Fibroblast of peridontal ligament (primary cell): ENCODE measurements at regions not wholly inside any gene's neighbourhood (a gene's known extent, or its start where the extent isn't known, plus 50 kb on each side); places are given as distances from the start of the nearest gene placed in this dataset.
A peak's percentile ranks its signal among the peaks of the same experiment; 100 is the strongest.
"Not testable (repeated sequence)": the region's sequence is repeated elsewhere in the genome, so short reads cannot be mapped to it uniquely, and the experiment has no call there.

Experiments
- DNase-seq: peaks from one replicate; pipeline ENCODE4 v3.0.0-alpha.2; 2010; ENCODE audit errors: extremely low read depth

DNA sequence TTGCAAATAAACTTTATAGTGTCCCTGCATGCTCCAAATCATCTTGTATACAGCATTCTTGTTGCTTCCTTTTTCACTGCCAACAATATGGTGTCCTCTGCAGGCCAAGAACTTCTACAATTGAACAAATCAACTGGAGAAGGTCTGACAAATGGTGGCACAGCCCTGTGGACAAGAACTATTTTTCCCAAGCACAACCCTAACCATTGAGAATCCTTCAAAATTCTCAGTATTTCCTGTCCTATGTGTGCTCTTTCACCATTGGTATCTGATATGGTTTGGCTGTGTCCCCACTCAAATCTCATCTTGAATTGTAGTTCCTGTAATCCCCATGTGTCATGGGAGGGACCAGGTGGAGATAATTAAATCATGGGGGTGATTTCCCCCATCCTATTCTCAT, 865.1 kb upstream of the ACVR2A start:
- no peak for DNase-seq

DNA sequence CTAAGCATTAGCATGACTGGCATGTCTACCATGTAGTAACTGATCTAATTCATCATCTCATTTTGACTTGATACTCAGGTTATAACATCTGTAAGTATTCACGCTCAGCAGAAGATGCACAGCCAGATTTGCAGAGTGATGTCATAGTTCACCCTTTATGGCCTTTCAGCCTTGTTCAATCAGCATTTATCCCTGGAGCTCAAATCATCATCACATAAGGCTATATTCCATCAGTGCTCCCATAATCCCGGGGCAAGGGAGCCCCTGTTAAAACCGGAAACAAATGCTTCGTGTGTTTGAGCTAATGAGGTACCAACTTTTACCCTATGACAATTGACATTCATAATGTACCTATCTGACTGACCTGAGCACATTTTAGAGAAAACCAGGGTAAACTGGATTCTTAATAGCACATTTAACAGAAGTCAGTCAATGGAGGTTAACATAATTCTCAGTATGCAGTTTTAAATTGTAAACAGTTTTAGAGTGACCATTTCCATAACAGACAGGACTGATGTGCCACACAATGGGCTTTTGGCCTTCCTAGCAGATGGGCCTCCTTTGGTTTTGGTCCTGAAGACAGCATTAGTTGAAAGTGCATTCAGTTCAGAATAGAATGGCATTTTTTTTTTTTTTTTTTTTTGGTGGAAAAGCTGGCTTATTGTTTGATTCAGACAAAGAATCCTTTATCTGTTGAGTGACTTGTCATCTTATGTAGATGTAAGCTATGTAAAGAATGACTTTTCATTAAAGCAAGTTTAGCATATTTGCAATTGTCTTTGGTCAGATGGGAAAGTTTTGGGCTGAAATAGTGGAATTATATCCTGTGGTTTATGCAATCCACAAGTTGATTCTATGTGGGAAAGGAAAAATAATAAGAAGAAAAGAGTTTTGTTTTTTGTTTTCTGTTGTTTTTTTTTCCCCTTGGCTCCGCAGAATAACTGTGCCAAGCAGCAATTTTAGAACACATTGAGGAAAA, 866.0 kb upstream of the ACVR2A start:
- peak; percentile 62 for DNase-seq

GRCh38 chr2:146970981-146971380, 873.8 kb upstream of the ACVR2A start:
- DNase-seq: not testable (repeated sequence)

- not testable (repeated sequence) for DNase-seq
These were observed 875.1 kb upstream of the ACVR2A start for GRCh38 chr2:146969703-146970102.

DNA sequence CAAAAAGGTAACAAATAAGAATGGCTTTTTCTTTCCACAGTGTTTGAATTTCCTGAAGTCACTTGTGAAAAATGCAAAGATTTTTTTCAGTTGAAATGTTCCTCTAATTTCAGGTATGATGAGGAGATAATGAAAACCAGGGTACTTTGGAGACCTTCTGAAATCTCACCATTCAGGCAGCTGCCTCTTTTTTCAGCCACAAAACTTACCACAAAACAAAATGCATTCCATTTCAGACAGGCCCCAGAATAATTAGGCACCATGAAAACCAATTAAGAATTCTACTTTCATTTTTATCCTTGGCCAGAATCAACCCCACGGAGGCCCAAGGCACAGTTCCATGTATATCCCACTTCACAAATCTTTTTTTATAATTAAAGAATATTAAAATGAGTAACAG, 880.3 kb upstream of the ACVR2A start:
- no peak for DNase-seq

DNA sequence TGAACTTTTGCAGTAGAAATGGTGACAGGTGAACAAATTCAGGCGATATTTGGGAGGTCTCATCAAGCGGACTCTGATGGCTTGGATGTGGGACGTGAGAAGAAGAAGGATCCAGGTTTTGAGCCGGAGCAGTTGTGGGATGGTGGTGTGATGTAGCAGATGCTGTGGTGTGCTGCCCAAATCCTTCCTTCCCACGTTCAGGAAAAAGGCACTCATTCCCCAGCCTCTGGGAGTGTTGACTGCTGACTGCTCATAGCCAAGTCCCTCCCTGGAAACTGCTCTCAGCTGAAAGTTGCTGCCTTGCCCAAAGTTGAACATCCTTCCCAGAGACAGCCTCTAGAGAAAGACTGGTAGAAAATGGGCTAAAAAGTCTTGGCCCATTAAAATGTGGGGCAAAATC, 890.3 kb upstream of the ACVR2A start:
- no peak for DNase-seq

DNA sequence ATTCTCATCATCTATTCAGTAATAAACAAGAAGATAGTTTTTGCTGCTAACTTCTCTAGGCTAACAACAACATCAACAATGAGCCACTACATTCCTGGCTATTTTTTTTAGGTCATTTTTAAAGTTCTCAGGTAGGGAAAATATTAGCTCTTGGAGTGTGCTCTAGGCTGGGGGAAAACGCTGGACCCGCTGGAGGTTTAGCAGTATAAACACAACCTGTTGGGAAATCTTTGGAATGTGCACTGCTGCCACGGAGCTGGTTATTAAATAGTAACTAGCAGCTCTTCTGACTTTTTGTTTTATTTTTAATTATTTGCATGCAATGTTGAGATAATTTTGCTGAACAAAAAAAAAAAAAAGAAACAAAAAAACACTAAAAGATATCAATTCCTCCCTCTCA, 892.1 kb upstream of the ACVR2A start:
- DNase-seq: no peak

DNA sequence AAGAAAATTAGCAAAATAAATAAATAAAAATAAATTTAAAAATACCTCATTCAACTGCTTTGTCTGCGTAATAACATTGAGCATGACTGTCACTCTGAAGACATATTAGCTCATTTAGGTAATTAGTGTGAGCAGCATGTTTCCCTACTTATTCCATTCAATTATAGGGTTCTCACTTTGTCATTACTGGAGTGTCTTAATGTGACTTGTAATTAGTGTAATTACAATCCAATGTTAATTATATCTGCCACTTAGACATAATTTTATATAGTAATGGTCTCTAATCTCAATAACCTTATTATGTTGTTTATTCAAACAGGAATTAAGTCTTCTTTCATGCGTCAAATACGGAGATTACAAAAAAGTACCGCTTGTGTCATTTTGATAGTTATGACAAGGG, 893.9 kb upstream of the ACVR2A start:
- no peak for DNase-seq

DNA sequence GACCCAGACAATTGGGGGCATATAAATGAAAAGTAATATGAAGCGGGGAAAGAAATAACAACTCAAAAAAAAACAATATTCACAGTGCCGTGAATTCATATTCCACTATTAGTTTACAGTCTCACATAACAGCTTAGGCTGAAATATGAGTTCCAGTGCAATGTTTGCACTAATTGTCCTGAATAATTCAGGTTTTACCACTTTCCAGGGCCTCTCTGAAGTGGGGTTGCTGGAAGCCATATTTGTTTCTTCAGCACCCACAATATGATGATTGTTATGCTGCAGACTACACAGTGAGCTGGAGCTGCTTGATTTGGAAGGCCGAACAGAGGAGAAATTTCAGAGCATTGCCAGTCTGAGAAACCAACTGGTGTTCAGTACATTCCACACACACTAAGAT, 894.5 kb upstream of the ACVR2A start:
- no peak for DNase-seq

DNA sequence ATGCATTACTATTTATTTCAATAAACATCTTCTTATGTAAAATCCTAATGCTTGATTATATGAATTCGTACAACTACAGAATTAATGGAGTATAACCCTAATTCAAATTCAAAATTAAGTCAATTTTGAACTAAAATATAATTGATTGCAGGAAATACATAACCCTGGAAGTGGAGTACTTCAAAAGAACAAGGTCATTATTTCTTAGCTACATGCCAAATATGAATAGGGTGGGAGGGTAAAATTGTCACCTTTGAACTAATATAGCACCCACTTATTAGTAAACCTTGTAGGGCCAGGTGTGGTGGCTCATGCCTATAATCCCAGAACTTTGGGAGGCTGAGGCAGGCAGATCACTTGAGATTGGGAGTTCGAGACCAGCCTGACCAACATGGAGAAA, 895.4 kb upstream of the ACVR2A start:
- no peak for DNase-seq

- DNase-seq: no peak
These were observed 900.2 kb upstream of the ACVR2A start for GRCh38 chr2:146944601-146945000.

DNA sequence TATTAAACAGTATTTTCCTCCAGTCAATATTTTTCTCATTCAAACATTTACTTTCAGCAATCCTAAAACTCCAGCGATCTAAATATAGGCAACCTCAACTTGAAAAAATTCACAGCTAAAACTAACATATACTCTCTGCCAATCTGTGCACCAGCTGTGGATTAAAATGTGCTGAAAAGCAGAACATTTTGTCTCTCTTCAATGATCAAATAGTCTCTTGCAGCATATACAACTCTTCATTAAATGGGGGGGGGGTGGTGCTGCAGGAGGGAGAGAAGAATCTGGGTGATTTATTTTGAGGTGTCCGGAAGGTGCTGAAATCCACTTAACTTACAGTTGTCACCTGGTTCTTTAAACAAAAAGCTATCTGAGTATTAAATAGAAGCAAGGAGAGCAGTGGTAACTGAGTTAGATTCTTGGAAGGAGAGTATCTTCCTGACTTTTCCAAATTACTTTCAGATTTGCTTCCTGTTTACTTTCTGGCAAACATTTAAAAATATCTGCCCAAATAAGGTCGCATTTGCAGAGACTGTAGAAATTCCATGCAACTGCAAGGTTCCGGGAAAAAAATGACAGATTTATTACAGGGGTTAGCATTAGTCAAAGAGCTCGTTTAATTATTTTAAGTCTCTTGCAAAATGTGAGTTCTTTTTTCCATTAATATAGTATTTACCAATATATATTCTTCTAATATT, 904.7 kb upstream of the ACVR2A start:
- peak; percentile 54 for DNase-seq

- DNase-seq: no peak
These were observed 909.9 kb upstream of the ACVR2A start for GRCh38 chr2:146934921-146935320.

DNA sequence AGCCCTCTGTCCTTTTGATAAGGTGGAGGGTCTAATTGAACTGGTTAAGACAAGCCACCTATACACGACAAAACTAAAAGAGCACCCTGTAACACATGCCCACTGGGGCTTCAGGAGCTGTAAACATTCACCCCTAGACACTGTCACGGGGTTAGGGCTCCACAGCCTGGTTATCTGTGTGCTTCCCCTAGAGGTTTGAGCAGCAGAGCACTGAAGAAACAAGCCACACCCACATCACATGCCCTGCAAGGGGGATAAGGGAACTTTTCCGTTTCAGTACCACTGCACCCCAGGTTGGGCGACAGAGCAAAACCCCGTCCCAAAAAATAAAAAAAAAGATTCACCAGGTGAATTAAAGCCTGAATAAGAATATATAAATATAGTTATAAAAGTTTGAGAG, 913.7 kb upstream of the ACVR2A start:
- DNase-seq: no peak

- peak; percentile 69 for DNase-seq
These were observed 917.6 kb upstream of the ACVR2A start for GRCh38 chr2:146927080-146927711.

GRCh38 chr2:146918280-146918679, 926.5 kb upstream of the ACVR2A start:
- DNase-seq: no peak

DNA sequence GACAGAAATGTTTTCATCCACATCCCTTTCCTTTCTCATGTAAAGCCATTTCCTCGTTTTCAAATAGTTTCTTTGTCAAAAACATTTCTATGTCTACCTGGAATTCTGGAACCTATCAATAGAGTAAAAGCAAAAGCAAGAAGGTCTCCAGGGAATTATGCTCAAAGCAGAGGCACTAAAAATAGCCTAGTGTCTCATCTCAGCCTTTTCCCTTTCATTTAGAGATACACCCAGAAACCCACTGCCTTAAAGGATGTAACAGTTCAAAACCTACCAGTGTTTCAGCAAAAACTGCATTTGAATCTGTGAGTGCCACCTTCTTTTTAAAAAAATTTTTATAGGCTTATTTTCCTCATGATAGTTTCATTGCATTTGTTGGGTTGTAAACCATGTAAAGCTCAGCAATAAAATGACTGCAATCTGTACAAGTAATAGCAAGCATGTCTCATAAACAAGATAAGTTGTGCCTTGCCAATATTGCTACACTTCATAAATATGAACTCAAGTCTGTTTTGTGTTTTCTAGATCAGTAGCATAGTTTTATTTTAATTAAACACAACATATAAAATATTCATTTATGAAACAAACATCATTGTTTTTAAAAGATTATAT, 927.3 kb upstream of the ACVR2A start:
- peak; percentile 9 for DNase-seq

- no peak for DNase-seq
These were observed 927.9 kb upstream of the ACVR2A start for GRCh38 chr2:146916914-146917313.

DNA sequence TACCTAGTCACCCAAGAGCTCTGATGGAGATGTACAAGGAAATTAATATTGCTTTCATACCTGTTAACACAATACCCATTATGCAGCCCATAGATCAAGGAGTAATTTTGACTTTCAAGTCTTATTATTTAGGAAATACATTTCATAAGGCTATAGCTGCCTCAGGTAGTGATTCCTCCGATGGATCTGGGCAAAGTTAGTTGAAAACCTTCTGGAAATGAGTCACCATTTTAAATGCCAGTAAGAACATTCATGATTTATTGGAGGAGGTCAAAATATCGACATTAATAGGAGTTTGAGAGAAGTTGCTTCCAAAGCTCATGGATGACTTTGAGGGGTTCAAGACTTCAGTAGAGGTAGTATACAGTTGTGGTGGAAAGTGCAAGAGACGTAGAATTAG, 931.4 kb upstream of the ACVR2A start:
- DNase-seq: no peak

GRCh38 chr2:146912536-146912935, 932.3 kb upstream of the ACVR2A start:
- DNase-seq: no peak

- no peak for DNase-seq
These were observed 936.1 kb upstream of the ACVR2A start for GRCh38 chr2:146908776-146909175.

DNA sequence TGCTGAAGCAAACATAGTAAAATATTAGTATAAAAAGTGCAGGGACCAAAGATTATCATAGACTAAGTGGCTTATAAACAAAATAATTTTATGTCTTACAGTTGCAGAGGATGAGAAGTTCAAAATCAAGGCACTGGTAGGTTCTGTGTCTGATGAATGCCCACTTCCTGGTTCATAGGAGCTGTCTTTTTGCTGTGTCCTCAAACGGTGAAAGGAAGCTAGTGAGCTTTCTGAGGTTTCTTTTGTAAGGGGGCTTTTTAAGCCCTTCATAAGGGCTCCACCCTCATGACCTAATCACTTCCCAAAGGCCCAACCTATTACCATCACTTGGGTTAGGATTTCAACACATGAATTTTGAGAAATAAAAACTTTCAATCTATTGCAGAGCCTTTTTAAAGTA, 946.7 kb upstream of the ACVR2A start:
- no peak for DNase-seq
